ENCODE measurements at regions not wholly inside any gene's neighbourhood (a gene's known extent, or its start where the extent isn't known, plus 50 kb on each side); places are given as distances from the start of the nearest gene placed in this dataset.

DNA sequence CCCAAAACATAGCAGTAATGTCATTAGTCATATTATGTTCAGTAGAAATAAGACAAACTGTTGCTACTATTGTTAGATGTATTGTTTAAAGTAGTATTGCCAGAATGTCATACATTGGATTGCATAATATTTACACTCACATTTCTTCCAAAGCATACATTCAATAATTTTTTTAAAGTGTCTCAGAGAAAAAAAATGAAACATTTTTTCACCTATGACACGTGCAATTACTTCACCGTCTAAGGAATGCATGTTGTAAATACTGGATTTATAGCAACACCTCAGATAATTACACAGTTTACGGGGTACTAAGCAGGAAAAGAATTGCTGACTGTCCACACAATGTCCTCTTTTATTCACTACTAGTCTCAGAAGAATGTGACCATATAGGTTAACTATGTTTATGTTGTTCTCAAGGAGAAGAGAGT lies 162.1 kb downstream of the PCDH18 start:
- in situ Hi-C loops (cut with MboI; ENCODE audit: low sequenced_read_pairs) (no loop called here), intact Hi-C loops (cut with micrococcal nuclease) (loop anchor here (5.0 to 10.0 kb wide), 2 partner anchors 147 to 245 kb away; no protein-coding TSS in a partner anchor), dilution Hi-C loops (cut with HindIII; ENCODE audit: low sequenced_read_pairs, unreplicated experiment) (no loop called here)
- no peak overlapping the region for H2BK20ac ChIP-seq (ENCODE audit: low read depth, low read length)
- BruUV-seq (replicated peaks) = no TSS peak
- H3K27ac ChIP-seq (ENCODE audit: insufficient read depth, low read length) = no peak overlapping the region
- H3K27me3 ChIP-seq (ENCODE audit: control insufficient read depth, insufficient read depth, low read length) = no peaks in the 10 kb centered on the region
- H2AK5ac ChIP-seq (ENCODE audit: low read depth, low read length) = no peak overlapping the region
- H3K4me3 ChIP-seq (ENCODE audit: insufficient read depth, low read depth, low read length) = no peak overlapping the region
- H2BK15ac ChIP-seq (ENCODE audit: low read depth, low read length) = no peak overlapping the region
- no peaks in the 10 kb centered on the region for H3K36me3 ChIP-seq (ENCODE audit: control insufficient read depth, insufficient read depth, low read length)
- no peak overlapping the region for H2AFZ ChIP-seq (replicated peaks; ENCODE audit: low read length, poor library complexity)
- no peaks in the 10 kb centered on the region for H3K79me1 ChIP-seq (ENCODE audit: low read depth in 1 of 2, low read length in 2 of 2)
- no peak overlapping the region; a peak in 1 of 4 replicates for H4K8ac ChIP-seq (ENCODE audit: low read depth in 2 of 2, low read length in 2 of 2)
- H3K23ac ChIP-seq (ENCODE audit: low read depth, low read length) = no peak overlapping the region
- no peak overlapping the region for H2AK9ac ChIP-seq (replicated peaks; ENCODE audit: low read depth, low read length, poor library complexity)
- H3K56ac ChIP-seq (ENCODE audit: extremely low read depth, insufficient read depth, low read length) = no peak overlapping the region
- H3K14ac ChIP-seq (replicated peaks; ENCODE audit: low read depth, low read length) = no peak overlapping the region
- no peak for TF ChIP-seq POLR2A (IDR thresholded peaks at IDR 0.05; ENCODE audit: low read depth, low read length)
- peak; percentile 94 for TF ChIP-seq BHLHE40 (IDR thresholded peaks at IDR 0.05; ENCODE audit: low read depth, low read length)
- peak; percentile 91 for TF ChIP-seq CEBPB (IDR thresholded peaks at IDR 0.05; ENCODE audit: low read depth, low read length)
- TF ChIP-seq RFX5 (IDR thresholded peaks at IDR 0.05; ENCODE audit: low read depth, low read length) = no peak; the same call in 1 of the 2 replicates
- TF ChIP-seq SMC3 (IDR thresholded peaks at IDR 0.05; ENCODE audit: low read depth, low read length) = no peak
- no peak for TF ChIP-seq RAD21 (IDR thresholded peaks at IDR 0.05; ENCODE audit: low read length)
- TF ChIP-seq MAFK (IDR thresholded peaks at IDR 0.05; ENCODE audit: low read depth, low read length) = peak; percentile 32; the same call in 1 of the 2 replicates
- TF ChIP-seq, protein P1, sequence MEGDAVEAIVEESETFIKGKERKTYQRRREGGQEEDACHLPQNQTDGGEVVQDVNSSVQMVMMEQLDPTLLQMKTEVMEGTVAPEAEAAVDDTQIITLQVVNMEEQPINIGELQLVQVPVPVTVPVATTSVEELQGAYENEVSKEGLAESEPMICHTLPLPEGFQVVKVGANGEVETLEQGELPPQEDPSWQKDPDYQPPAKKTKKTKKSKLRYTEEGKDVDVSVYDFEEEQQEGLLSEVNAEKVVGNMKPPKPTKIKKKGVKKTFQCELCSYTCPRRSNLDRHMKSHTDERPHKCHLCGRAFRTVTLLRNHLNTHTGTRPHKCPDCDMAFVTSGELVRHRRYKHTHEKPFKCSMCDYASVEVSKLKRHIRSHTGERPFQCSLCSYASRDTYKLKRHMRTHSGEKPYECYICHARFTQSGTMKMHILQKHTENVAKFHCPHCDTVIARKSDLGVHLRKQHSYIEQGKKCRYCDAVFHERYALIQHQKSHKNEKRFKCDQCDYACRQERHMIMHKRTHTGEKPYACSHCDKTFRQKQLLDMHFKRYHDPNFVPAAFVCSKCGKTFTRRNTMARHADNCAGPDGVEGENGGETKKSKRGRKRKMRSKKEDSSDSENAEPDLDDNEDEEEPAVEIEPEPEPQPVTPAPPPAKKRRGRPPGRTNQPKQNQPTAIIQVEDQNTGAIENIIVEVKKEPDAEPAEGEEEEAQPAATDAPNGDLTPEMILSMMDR (conservative IDR thresholded peaks at IDR 0.05; ENCODE audit: low read depth, low read length) = no peak
- CTCF ChIA-PET = interaction anchor here (0.7 kb wide), 1 partner anchor 162 kb away, joined by 3 read pairs; no protein-coding TSS in a partner anchor
- H2BK120ac ChIP-seq (ENCODE audit: low read depth, low read length) = no peak overlapping the region
- 0 out of 2 replicates have a peak, but pooled peaks cover 3% of the 10 kb centered on the region for H3K9me1 ChIP-seq (ENCODE audit: insufficient read depth, low read length)
- peak overlapping the region; percentile 57; the same call in 1 of the 2 replicates for H3K4me2 ChIP-seq (ENCODE audit: low read depth, low read length)
- no peak overlapping the region for H3K9ac ChIP-seq (ENCODE audit: low read depth, low read length)
- no peaks in the 10 kb centered on the region for H4K20me1 ChIP-seq (ENCODE audit: insufficient read depth, low read length)
- POLR2A ChIA-PET (ENCODE audit: unreplicated experiment) = no interaction called here
- peak; percentile 68 for ATAC-seq (ENCODE audit: low read depth)
- H4K5ac ChIP-seq (ENCODE audit: low read depth, low read length) = no peak overlapping the region
- peak; percentile 85 for DNase-seq
- no CpG with 5 or more reads among the region's 3 CpGs for WGBS, 2 experiments (ENCODE audit: extremely low coverage in 2 of 2, insufficient read length in 1 of 2)
- H3K18ac ChIP-seq (ENCODE audit: low read depth, low read length) = no peak overlapping the region
- H2BK5ac ChIP-seq (ENCODE audit: low read depth, low read length, poor library complexity, severe bottlenecking) = peak overlapping the region; percentile 96
- H3K4me1 ChIP-seq (ENCODE audit: control insufficient read depth, insufficient read depth, low read length) = peaks cover 12% of the 10 kb centered on the region
- no peaks in the 10 kb centered on the region for H3K9me3 ChIP-seq (ENCODE audit: control insufficient read depth, insufficient read depth, low read length)
- H3K4ac ChIP-seq (ENCODE audit: low read depth, low read length) = no peak overlapping the region
- no peak overlapping the region for H4K91ac ChIP-seq (ENCODE audit: insufficient read depth, low read depth, low read length)

Data from IMR-90 (cell line).